GM12892 (cell line): ENCODE measurements at regions not wholly inside any gene's neighbourhood (a gene's known extent, or its start where the extent isn't known, plus 50 kb on each side); places are given as distances from the start of the nearest gene placed in this dataset.

Experiments used
- POLR2A ChIP-seq: IDR thresholded peaks from 2 replicates; pipeline ENCODE4 v1.6.1; 2011; ENCODE audit warnings: low read depth, low read length, control low read depth
- POLR2AphosphoS5 ChIP-seq: IDR thresholded peaks from 2 replicates; pipeline ENCODE4 v1.6.1; 2011; ENCODE audit warnings: low read depth, low read length, control low read depth

DNA sequence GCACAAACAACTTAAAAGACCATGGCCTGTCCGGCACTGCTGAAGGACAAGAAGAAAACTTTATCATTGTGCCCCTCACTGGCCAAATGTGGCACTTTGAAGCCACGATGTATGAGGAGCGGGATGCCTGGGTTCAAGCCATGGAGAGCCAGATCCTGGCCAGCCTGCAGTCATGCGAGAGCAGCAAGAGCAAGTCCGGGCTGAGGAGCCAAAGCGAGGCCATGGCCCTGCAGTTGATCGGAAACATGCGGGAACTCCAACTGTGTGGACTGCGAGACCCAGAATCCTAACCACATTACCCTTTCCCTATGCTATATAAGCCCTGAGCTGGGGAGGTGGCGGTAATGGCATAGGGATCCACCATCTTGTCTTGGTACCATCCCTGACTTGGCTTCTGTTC lies 497.9 kb downstream of the ANXA1 start:
- TF ChIP-seq POLR2A (no peak), POLR2AphosphoS5 (no peak)
